HCT116 (cell line): ENCODE measurements at regions not wholly inside any gene's neighbourhood (a gene's known extent, or its start where the extent isn't known, plus 50 kb on each side); places are given as distances from the start of the nearest gene placed in this dataset.

ENCODE experiments used
- ATAC-seq: fragments of 200-7000 bp; cut with Tn5 transposase; 2 replicates; pipeline ENCODE4 v1.9.1; 2020; ENCODE audit warnings: mild to moderate bottlenecking, moderate library complexity
- BruUV-seq: library from RNA; stranded (reverse); fragments of 400-500 nt; replicated peaks from 2 replicates; lab custom pipeline; 2021; lab: Mats Ljungman, UMichigan
- CTCF ChIA-PET: fragments of 300-600 bp; sonication (Branson Sonifier 250); formaldehyde crosslinking; loops from one replicate; lab custom pipeline; 2021; ENCODE audit warnings: antibody characterized with exemption; lab: Charles Lee
- POLR2A ChIA-PET: fragments of 300-600, 350-600 bp; sonication (Branson Sonifier 250); formaldehyde crosslinking; loops from one replicate; lab custom pipeline; 2021; ENCODE audit warnings: antibody characterized with exemption; lab: Charles Lee
- RAD21 ChIA-PET, 2 experiments: fragments of 300-600 bp; sonication (Branson Sonifier 250); formaldehyde crosslinking; loops; one replicate each; lab custom pipeline; 2023; ENCODE audit warnings: low total read pairs in 2 of 2; ENCODE audit not compliant: uncharacterized antibody in 2 of 2, unreplicated experiment in 2 of 2, low non-redundant PET in 1 of 2; lab: Charles Lee
- DNase-seq: peaks from one replicate; pipeline ENCODE4 v3.0.0-alpha.2; 2010; ENCODE audit warnings: low read depth, low spot score
- H2AFZ ChIP-seq: fragments of 200-600 bp; shearing (Covaris generic), sonication (generic); 2 replicates; pipeline ENCODE4 v1.6.1; 2017; ENCODE audit warnings: low read depth, mixed run types, mixed read lengths, antibody characterized with exemption, low read length; ENCODE audit not compliant: poor library complexity, severe bottlenecking
- H3K27ac ChIP-seq: 2 replicates; pipeline ENCODE4 v1.5.1; 2012; ENCODE audit warnings: low read depth, low read length
- H3K27me3 ChIP-seq: fragments of 200-600 bp; sonication (generic); 2 replicates; pipeline ENCODE4 v1.6.1; 2016; ENCODE audit warnings: mixed run types, low read length, mixed read lengths; ENCODE audit not compliant: insufficient read depth
- H3K36me3 ChIP-seq, 2 experiments: fragments of 200-500 bp in 1 of 2; fragments of 200-600 bp in 1 of 2; sonication (Bioruptor generic) in 1 of 2; sonication (generic) in 1 of 2; 2 replicates each; pipeline versions ENCODE4 v1.5.1 to v1.6.1; 2014 to 2016; ENCODE audit warnings: low read length in 2 of 2, inconsistent platforms in 1 of 2, mixed read lengths in 1 of 2, mixed run types in 1 of 2; ENCODE audit not compliant: insufficient read depth in 2 of 2, control insufficient read depth in 1 of 2
- H3K4me1 ChIP-seq, 2 experiments: fragments of 200-600 bp in 1 of 2; sonication (generic) in 1 of 2; 2 replicates each; pipeline versions ENCODE4 v1.5.1 to v1.6.1; 2012 to 2017; ENCODE audit warnings: low read length in 2 of 2, inconsistent platforms in 1 of 2, mild to moderate bottlenecking in 1 of 2, mixed read lengths in 1 of 2, mixed run types in 1 of 2, moderate library complexity in 1 of 2; ENCODE audit not compliant: insufficient read depth in 2 of 2, control insufficient read depth in 1 of 2
- H3K4me2 ChIP-seq: fragments of 200-600 bp; sonication (generic); 2 replicates; pipeline ENCODE4 v1.6.1; 2017; ENCODE audit warnings: mixed run types, low read length, mixed read lengths
- H3K4me3 ChIP-seq, 2 experiments: fragments of 200-600 bp in 1 of 2; sonication (generic) in 1 of 2; replicated peaks in 1 of 2; 2 replicates each; pipeline ENCODE4 v1.5.1; 2011 to 2016; ENCODE audit warnings: low read length in 2 of 2, control low read depth in 1 of 2, low read depth in 1 of 2, mild to moderate bottlenecking in 1 of 2, mixed read lengths in 1 of 2, mixed run types in 1 of 2
- H3K79me2 ChIP-seq: fragments of 200-600 bp; sonication (generic); 2 replicates; pipeline ENCODE4 v1.6.1; 2017; ENCODE audit warnings: mild to moderate bottlenecking, mixed run types, low read length, moderate library complexity, mixed read lengths; ENCODE audit not compliant: insufficient read depth
- H3K9ac ChIP-seq: fragments of 200-600 bp; sonication (generic); 2 replicates; pipeline ENCODE4 v1.6.1; 2016; ENCODE audit warnings: low read length, mixed read lengths
- H3K9me2 ChIP-seq: fragments of 200-600 bp; sonication (generic), shearing (Covaris generic); 2 replicates; pipeline ENCODE4 v1.6.1; 2017; ENCODE audit warnings: mixed run types, mild to moderate bottlenecking, moderate library complexity; ENCODE audit not compliant: insufficient read depth
- H3K9me3 ChIP-seq, 2 experiments: fragments of 200-500 bp in 1 of 2; fragments of 200-600 bp in 1 of 2; sonication (Bioruptor generic) in 1 of 2; sonication (generic) in 1 of 2; 2 replicates each; pipeline ENCODE4 v1.6.1; 2014 to 2017; ENCODE audit warnings: low read length in 2 of 2, mixed read lengths in 2 of 2, inconsistent platforms in 1 of 2, low read depth in 1 of 2, mild to moderate bottlenecking in 1 of 2, mixed run types in 1 of 2, moderate library complexity in 1 of 2; ENCODE audit not compliant: control insufficient read depth in 1 of 2, insufficient read depth in 1 of 2
- H4K20me1 ChIP-seq: fragments of 200-600 bp; sonication (generic), shearing (Covaris generic); 2 replicates; pipeline ENCODE4 v1.6.1; 2017; ENCODE audit warnings: mixed run types, mild to moderate bottlenecking, moderate library complexity; ENCODE audit not compliant: insufficient read depth
- CEBPB ChIP-seq: IDR thresholded peaks from 2 replicates; pipeline ENCODE4 v1.6.1; 2012; ENCODE audit warnings: low read depth
- CTCF ChIP-seq, 3 experiments: fragments of 200-600 bp in 1 of 3; sonication (generic) in 1 of 3; IDR thresholded peaks in 2 of 3; conservative IDR thresholded peaks in 1 of 3; 2 replicates each; pipeline ENCODE4 v1.5.1; 2012 to 2017; ENCODE audit warnings: low read depth in 2 of 3, low read length in 2 of 3, antibody characterized with exemption in 1 of 3, borderline replicate concordance in 1 of 3, control low read depth in 1 of 3, mild to moderate bottlenecking in 1 of 3, mixed read lengths in 1 of 3, mixed run types in 1 of 3, moderate library complexity in 1 of 3; ENCODE audit not compliant: insufficient read depth in 1 of 3
- EZH2 ChIP-seq: fragments of 200-600 bp; sonication (generic); IDR thresholded peaks from 2 replicates; pipeline ENCODE4 v1.6.1; 2017; ENCODE audit warnings: antibody characterized with exemption, mixed run types
- EZH2phosphoT487 ChIP-seq: fragments of 200-600 bp; IDR thresholded peaks from 2 replicates; pipeline ENCODE4 v1.6.1; 2018; ENCODE audit warnings: antibody characterized with exemption, borderline replicate concordance
- FOSL1 ChIP-seq: IDR thresholded peaks from 2 replicates; pipeline ENCODE4 v1.6.1; 2012; ENCODE audit warnings: low read depth
- JUND ChIP-seq: IDR thresholded peaks from 2 replicates; pipeline ENCODE4 v1.6.1; 2012
- MAX ChIP-seq: IDR thresholded peaks from 2 replicates; pipeline ENCODE4 v1.6.1; 2012
- POLR2A ChIP-seq: IDR thresholded peaks from 2 replicates; pipeline ENCODE4 v1.7.0; 2011; ENCODE audit warnings: borderline replicate concordance; ENCODE audit not compliant: insufficient read depth, insufficient read length; ENCODE audit errors: extremely low read depth
- POLR2AphosphoS5 ChIP-seq: IDR thresholded peaks from 2 replicates; pipeline ENCODE4 v1.6.1; 2011; ENCODE audit warnings: mild to moderate bottlenecking, low read depth, low read length, moderate library complexity
- RAD21 ChIP-seq: IDR thresholded peaks from 2 replicates; pipeline ENCODE4 v1.6.1; 2012; ENCODE audit warnings: low read depth, mild to moderate bottlenecking
- REST ChIP-seq: IDR thresholded peaks from 2 replicates; pipeline ENCODE4 v1.6.1; 2012; ENCODE audit warnings: low read depth
- SIN3A ChIP-seq: IDR thresholded peaks from 2 replicates; pipeline ENCODE4 v1.6.1; 2012; ENCODE audit warnings: low read depth
- SP1 ChIP-seq: IDR thresholded peaks from 2 replicates; pipeline ENCODE4 v1.6.1; 2012; ENCODE audit warnings: low read depth
- SRF ChIP-seq: IDR thresholded peaks from 2 replicates; pipeline ENCODE4 v1.6.1; 2012; ENCODE audit warnings: low read depth
- TCF7L2 ChIP-seq: IDR thresholded peaks from 2 replicates; pipeline ENCODE4 v1.7.0; 2011; ENCODE audit warnings: borderline replicate concordance, inconsistent platforms; ENCODE audit not compliant: insufficient read depth, insufficient read length; ENCODE audit errors: extremely low read depth
- YY1 ChIP-seq: IDR thresholded peaks from 2 replicates; pipeline ENCODE4 v1.6.1; 2011; ENCODE audit warnings: low read length, low read depth, moderate library complexity, mild to moderate bottlenecking; ENCODE audit not compliant: insufficient replicate concordance; ENCODE audit errors: extremely low read depth
- ZBTB33 ChIP-seq: IDR thresholded peaks from 2 replicates; pipeline ENCODE4 v1.6.1; 2011; ENCODE audit warnings: mild to moderate bottlenecking, low read length, moderate library complexity; ENCODE audit not compliant: insufficient replicate concordance; ENCODE audit errors: extremely low read depth
- ZFX ChIP-seq: fragments of 450-650 bp; IDR thresholded peaks from 2 replicates; pipeline ENCODE4 v1.6.1; 2017
- ZNF274 ChIP-seq: fragments of 200-500 bp; sonication (Bioruptor generic); IDR thresholded peaks from 2 replicates; pipeline ENCODE4 v1.6.1; 2014; ENCODE audit warnings: mild to moderate bottlenecking, low read depth, low read length, inconsistent platforms
- intact Hi-C: fragments of 100-400 bp; cut with micrococcal nuclease; formaldehyde crosslinking; loops from 2 replicates; pipeline ENCODE4 v1.10.0; 2022

GRCh38 chr13:55669051-55669450 is 1471.7 kb upstream of the PRR20A start:
- CTCF ChIA-PET: no interaction called here
- no peaks in the 10 kb centered on the region for H4K20me1 ChIP-seq
- ATAC-seq (no peak), DNase-seq (no peak)
- BruUV-seq: no TSS peak
- H3K4me1 ChIP-seq: no peaks in the 10 kb centered on the region
- no peak overlapping the region for H3K27ac ChIP-seq
- H3K4me3 ChIP-seq: no peak overlapping the region
- no peaks in the 10 kb centered on the region for H3K36me3 ChIP-seq
- no peak for TF ChIP-seq JUND
- no peak for TF ChIP-seq SIN3A
- TF ChIP-seq YY1: no peak
- TF ChIP-seq ZNF274: no peak
- no peak for TF ChIP-seq MAX
- no peak for TF ChIP-seq ZBTB33
- TF ChIP-seq REST: no peak
- TF ChIP-seq FOSL1: no peak
- TF ChIP-seq POLR2A: no peak
- TF ChIP-seq CEBPB: no peak
- TF ChIP-seq POLR2AphosphoS5: no peak
- TF ChIP-seq RAD21: no peak
- no peak for TF ChIP-seq EZH2
- no peak for TF ChIP-seq CTCF (IDR thresholded peaks at IDR 0.05 in 2 of 3, conservative IDR thresholded peaks at IDR 0.05 in 1 of 3; ENCODE audit: borderline replicate concordance in 1 of 3, insufficient read depth in 1 of 3, low read depth in 2 of 3, low read length in 2 of 3)
- no peak for TF ChIP-seq SRF
- no peak for TF ChIP-seq EZH2phosphoT487
- no peak for TF ChIP-seq ZFX
- no peak for TF ChIP-seq SP1
- TF ChIP-seq TCF7L2: no peak
- POLR2A ChIA-PET: no interaction called here
- no peak overlapping the region for H3K4me2 ChIP-seq
- RAD21 ChIA-PET: no interaction called here
- no peak overlapping the region for H2AFZ ChIP-seq
- H3K27me3 ChIP-seq: no peaks in the 10 kb centered on the region
- H3K9me3 ChIP-seq: peaks cover 6 to 20% of the 10 kb centered on the region in 2 experiments; a peak in 3 of 4 replicates
- intact Hi-C loops: no loop called here
- no peak overlapping the region for H3K9ac ChIP-seq
- no peaks in the 10 kb centered on the region for H3K9me2 ChIP-seq
- H3K79me2 ChIP-seq: no peaks in the 10 kb centered on the region
